Breast epithelium (tissue), 4 donors: ENCODE measurements at regions not wholly inside any gene's neighbourhood (a gene's known extent, or its start where the extent isn't known, plus 50 kb on each side); places are given as distances from the start of the nearest gene placed in this dataset.

Experiments
- DNase-seq, 2 donors: peaks; one replicate each; pipeline ENCODE4 v3.0.0-alpha.2; 2019; ENCODE audit warnings: low spot score in 2 of 2
- H3K27ac ChIP-seq, 2 donors: fragments of 200-600 bp; sonication (generic) in 1 of 2; one replicate each; pipeline ENCODE4 v1.5.1; 2016 to 2019; ENCODE audit warnings: mild to moderate bottlenecking in 1 of 2
- H3K27me3 ChIP-seq, 2 donors: fragments of 200-600 bp; sonication (generic) in 1 of 2; one replicate each; pipeline versions ENCODE4 v1.5.1 to v1.6.0; 2017 to 2019; ENCODE audit warnings: control low read depth in 1 of 2, mild to moderate bottlenecking in 1 of 2
- H3K36me3 ChIP-seq: fragments of 200-600 bp; one replicate; pipeline ENCODE4 v1.5.1; 2019
- H3K4me1 ChIP-seq, 2 donors: fragments of 200-600 bp; sonication (generic); one replicate each; pipeline ENCODE4 v1.5.1; 2016 to 2019; ENCODE audit warnings: control low read depth in 1 of 2
- H3K4me3 ChIP-seq, 3 donors: fragments of 200-600 bp; sonication (generic); 1 replicate in 2 of 3; 2 replicates in 1 of 3; pipeline ENCODE4 v1.5.1; 2016 to 2019; ENCODE audit warnings: mild to moderate bottlenecking in 3 of 3, moderate library complexity in 2 of 3
- H3K9me3 ChIP-seq, 2 donors: fragments of 200-600 bp; sonication (generic) in 1 of 2; one replicate each; pipeline ENCODE4 v1.5.1; 2016 to 2019; ENCODE audit warnings: control low read depth in 1 of 2
- CTCF ChIP-seq, 3 donors: fragments of 450-650 bp; IDR thresholded peaks; one replicate each; pipeline ENCODE4 v1.5.1; 2016 to 2017; ENCODE audit warnings: antibody characterized with exemption in 3 of 3, mild to moderate bottlenecking in 3 of 3, moderate library complexity in 3 of 3
- POLR2A ChIP-seq: fragments of 450-650 bp; IDR thresholded peaks from one replicate; pipeline ENCODE4 v1.6.1; 2016; ENCODE audit warnings: antibody characterized with exemption, mild to moderate bottlenecking, moderate library complexity
- POLR2AphosphoS5 ChIP-seq, 3 donors: sonication (generic); formaldehyde crosslinking; IDR thresholded peaks; one replicate each; pipeline ENCODE4 v1.6.1; 2017; ENCODE audit warnings: antibody characterized with exemption in 3 of 3
- intact Hi-C: fragments of 100-400 bp; cut with DNase I; formaldehyde crosslinking; loops from one replicate; pipeline ENCODE4 v1.15.1; 2023; ENCODE audit warnings: low total_unique reads

DNA sequence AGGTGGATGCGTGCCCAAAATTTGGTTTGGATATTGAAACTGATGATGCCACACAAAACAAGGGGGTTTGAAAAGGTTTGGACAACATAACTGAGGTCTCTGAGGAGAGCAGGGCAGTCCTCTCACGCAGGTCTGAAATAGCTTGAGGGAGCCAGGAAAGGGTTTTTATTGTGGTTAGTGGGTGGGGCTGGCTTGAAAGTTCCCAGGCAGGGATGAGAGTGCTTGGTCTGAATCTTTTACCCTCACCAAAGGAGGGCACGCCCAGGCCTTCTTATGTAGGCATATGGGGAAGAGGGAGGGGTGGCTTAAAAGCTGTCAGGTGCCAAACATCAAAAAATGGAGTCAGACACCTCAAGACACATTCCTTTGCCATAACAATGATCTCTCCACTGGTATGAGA lies 493.1 kb upstream of the CCDC196 start:
- Histone ChIP-seq H3K4me1 (no peaks in the 10 kb centered on the region), H3K36me3 (no peaks in the 10 kb centered on the region), H3K27me3 (no peaks in the 10 kb centered on the region), H3K4me3 (no peak overlapping the region), H3K9me3 (no peaks in the 10 kb centered on the region), H3K27ac (no peak overlapping the region)
- no peak for DNase-seq
- TF ChIP-seq POLR2AphosphoS5 (IDR thresholded peaks at IDR 0.05) (no peak), POLR2A (no peak), CTCF (IDR thresholded peaks at IDR 0.05) (no peak)
- intact Hi-C loops: no loop called here

- Histone ChIP-seq H3K4me1 (no peaks in the 10 kb centered on the region), H3K36me3 (no peaks in the 10 kb centered on the region), H3K9me3 (no peaks in the 10 kb centered on the region), H3K4me3 (no peak overlapping the region), H3K27me3 (no peaks in the 10 kb centered on the region), H3K27ac (no peak overlapping the region)
- no peak for DNase-seq
- intact Hi-C loops: no loop called here
- TF ChIP-seq POLR2AphosphoS5 (IDR thresholded peaks at IDR 0.05) (no peak), CTCF (IDR thresholded peaks at IDR 0.05) (no peak), POLR2A (no peak)
Observed at GRCh38 chr14:65993996-65994395, 492.2 kb upstream of the CCDC196 start.

- no peak overlapping the region for H3K4me3 ChIP-seq
- H3K27me3 ChIP-seq: no peaks in the 10 kb centered on the region
- intact Hi-C loops: no loop called here
Observed at GRCh38 chr14:65997347-65997746, 488.8 kb upstream of the CCDC196 start.

DNA sequence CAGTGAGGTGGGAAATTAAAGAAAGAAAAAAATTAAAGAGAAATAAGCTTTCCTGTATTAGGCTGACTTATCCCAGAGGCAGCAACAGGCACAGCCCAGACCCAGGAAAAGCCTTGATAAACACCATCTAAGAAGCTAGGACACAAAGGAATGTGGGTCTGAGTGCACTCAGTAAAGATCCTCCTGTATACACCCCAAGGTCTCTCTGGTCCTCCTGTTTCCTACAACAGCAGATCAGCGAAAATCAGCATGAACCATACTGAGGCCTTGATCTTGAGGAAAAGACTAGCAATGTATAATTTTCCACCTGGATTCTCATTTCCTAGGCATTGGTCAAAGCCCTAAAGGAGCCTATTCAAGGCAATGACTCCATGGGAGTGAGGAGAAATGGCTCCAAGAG lies 486.3 kb upstream of the CCDC196 start:
- no peaks in the 10 kb centered on the region for H3K36me3 ChIP-seq
- no peaks in the 10 kb centered on the region for H3K4me1 ChIP-seq
- intact Hi-C loops: no loop called here
- H3K4me3 ChIP-seq: no peak overlapping the region
- no peaks in the 10 kb centered on the region for H3K27me3 ChIP-seq
- no peak for DNase-seq
- peaks cover 6 to 12% of the 10 kb centered on the region in 2 donors for H3K9me3 ChIP-seq
- no peak overlapping the region for H3K27ac ChIP-seq
- no peak for TF ChIP-seq POLR2AphosphoS5 (IDR thresholded peaks at IDR 0.05)
- TF ChIP-seq CTCF (IDR thresholded peaks at IDR 0.05): no peak
- TF ChIP-seq POLR2A: no peak

More at GRCh38 chr14:65997347-65997746, 488.8 kb upstream of the CCDC196 start:
- DNase-seq: no peak
- Histone ChIP-seq H3K36me3 (no peaks in the 10 kb centered on the region), H3K9me3 (peaks cover 6 to 12% of the 10 kb centered on the region in 2 donors), H3K4me1 (no peaks in the 10 kb centered on the region), H3K27ac (no peak overlapping the region)
- no peak for TF ChIP-seq POLR2A
- TF ChIP-seq CTCF (IDR thresholded peaks at IDR 0.05): no peak
- TF ChIP-seq POLR2AphosphoS5 (IDR thresholded peaks at IDR 0.05): no peak

DNA sequence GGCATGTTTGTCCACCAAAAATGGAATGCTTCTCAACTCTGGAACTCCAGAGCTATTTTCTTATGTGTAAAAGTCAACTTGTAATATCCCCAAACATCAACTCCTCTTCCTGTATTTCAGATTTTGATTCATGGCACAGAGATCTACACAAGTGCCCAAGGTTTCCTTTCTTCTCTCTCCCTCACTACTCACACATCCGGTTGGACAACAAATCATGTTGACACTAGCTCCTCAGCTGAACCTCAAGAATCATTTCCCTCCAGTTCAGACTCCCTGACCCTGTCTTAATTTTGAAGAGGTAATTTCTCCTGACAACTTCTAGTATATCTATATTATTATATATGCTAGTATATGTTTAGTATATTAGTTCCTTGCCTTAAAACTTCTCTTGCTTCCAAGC lies 485.4 kb upstream of the CCDC196 start:
- H3K9me3 ChIP-seq: peaks cover 6 to 12% of the 10 kb centered on the region in 2 donors
- H3K27me3 ChIP-seq: no peaks in the 10 kb centered on the region
- H3K4me3 ChIP-seq: no peak overlapping the region
- H3K27ac ChIP-seq: no peak overlapping the region
- TF ChIP-seq POLR2A: no peak
- no peak for TF ChIP-seq POLR2AphosphoS5 (IDR thresholded peaks at IDR 0.05)
- no peak for TF ChIP-seq CTCF (IDR thresholded peaks at IDR 0.05)
- H3K36me3 ChIP-seq: no peaks in the 10 kb centered on the region
- DNase-seq: no peak
- H3K4me1 ChIP-seq: no peaks in the 10 kb centered on the region
- intact Hi-C loops: no loop called here
